GM21526 (cell line): ENCODE measurements at regions not wholly inside any gene's neighbourhood (a gene's known extent, or its start where the extent isn't known, plus 50 kb on each side); places are given as distances from the start of the nearest gene placed in this dataset.
"Not testable (repeated sequence)": the region's sequence is repeated elsewhere in the genome, so short reads cannot be mapped to it uniquely, and the experiment has no call there.

ENCODE experiments used
- ATAC-seq: cut with Tn5 transposase; IDR thresholded peaks from one replicate; pipeline ENCODE4 v1.9.1; 2021; ENCODE audit warnings: moderate library complexity; ENCODE audit not compliant: unreplicated experiment, low FRiP score

- ATAC-seq: no peak
Observed at GRCh38 chr4:144799486-144799885, 153.5 kb downstream of the HHIP start.

GRCh38 chr4:144801731-144802130 is 155.8 kb downstream of the HHIP start:
- no peak for ATAC-seq

- ATAC-seq: no peak
Observed at GRCh38 chr4:144808034-144808433, 162.1 kb downstream of the HHIP start.

- ATAC-seq: no peak
Observed at GRCh38 chr4:144809056-144809640, 163.2 kb downstream of the HHIP start.

- no peak for ATAC-seq
Observed at GRCh38 chr4:144816668-144817067, 170.7 kb downstream of the HHIP start.

- no peak for ATAC-seq
Observed at GRCh38 chr4:144817081-144817480, 171.1 kb downstream of the HHIP start.

GRCh38 chr4:144818136-144818535 is 172.2 kb downstream of the HHIP start:
- ATAC-seq: no peak

- no peak for ATAC-seq
Observed at GRCh38 chr4:144819591-144819990, 173.6 kb downstream of the HHIP start.

- no peak for ATAC-seq
Observed at GRCh38 chr4:144820011-144820727, 174.2 kb downstream of the HHIP start.

GRCh38 chr4:144820728-144821085 is 174.8 kb downstream of the HHIP start:
- no peak for ATAC-seq

GRCh38 chr4:144831971-144832370 is 186.0 kb downstream of the HHIP start:
- ATAC-seq: no peak

GRCh38 chr4:144845411-144845810 is 199.5 kb downstream of the HHIP start:
- no peak for ATAC-seq

- ATAC-seq: no peak
Observed at GRCh38 chr4:144851948-144852347, 206.0 kb downstream of the HHIP start.

- no peak for ATAC-seq
Observed at GRCh38 chr4:144861471-144861870, 215.5 kb downstream of the HHIP start.

- ATAC-seq: no peak
Observed at GRCh38 chr4:144862210-144862609, 216.3 kb downstream of the HHIP start.

GRCh38 chr4:144864891-144865290 is 218.9 kb downstream of the HHIP start:
- ATAC-seq: not testable (repeated sequence)

GRCh38 chr4:144868309-144868708 is 222.4 kb downstream of the HHIP start:
- ATAC-seq: no peak

- no peak for ATAC-seq
Observed at GRCh38 chr4:144872508-144873225, 225.3 kb downstream of the ANAPC10 start.

- no peak for ATAC-seq
Observed at GRCh38 chr4:144873226-144873990, 224.6 kb downstream of the ANAPC10 start.

- ATAC-seq: no peak
Observed at GRCh38 chr4:144894573-144894972, 203.4 kb downstream of the ANAPC10 start.

- ATAC-seq: no peak
Observed at GRCh38 chr4:144899393-144899792, 198.6 kb downstream of the ANAPC10 start.
